GM21390 (cell line): ENCODE measurements at regions not wholly inside any gene's neighbourhood (a gene's known extent, or its start where the extent isn't known, plus 50 kb on each side); places are given as distances from the start of the nearest gene placed in this dataset.
"Not testable (repeated sequence)": the region's sequence is repeated elsewhere in the genome, so short reads cannot be mapped to it uniquely, and the experiment has no call there.

Source experiments
- ATAC-seq: cut with Tn5 transposase; IDR thresholded peaks from one replicate; pipeline ENCODE4 v1.9.1; 2021; ENCODE audit not compliant: unreplicated experiment

DNA sequence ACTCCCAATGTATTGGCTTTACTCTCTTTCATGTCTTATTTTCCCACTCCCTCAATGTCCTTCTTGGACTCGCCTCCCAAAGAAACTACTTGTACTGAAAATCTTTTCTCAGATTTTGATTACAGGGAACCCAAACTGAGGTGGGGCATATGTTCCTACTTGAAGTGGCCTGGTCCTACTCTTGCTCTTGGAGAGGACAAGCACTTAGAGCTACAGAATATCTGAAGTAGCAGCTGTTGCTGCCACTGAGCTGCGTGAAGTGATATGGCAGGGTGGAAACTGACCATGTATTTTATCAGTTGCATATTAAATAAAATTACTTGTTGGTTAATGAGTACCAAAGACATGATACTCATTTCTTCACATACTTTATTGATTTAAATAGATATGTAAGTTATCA, 129.5 kb downstream of the TSEN15 start:
- no peak for ATAC-seq

- ATAC-seq = no peak
These were observed 132.4 kb downstream of the TSEN15 start for GRCh38 chr1:184183919-184184318.

DNA sequence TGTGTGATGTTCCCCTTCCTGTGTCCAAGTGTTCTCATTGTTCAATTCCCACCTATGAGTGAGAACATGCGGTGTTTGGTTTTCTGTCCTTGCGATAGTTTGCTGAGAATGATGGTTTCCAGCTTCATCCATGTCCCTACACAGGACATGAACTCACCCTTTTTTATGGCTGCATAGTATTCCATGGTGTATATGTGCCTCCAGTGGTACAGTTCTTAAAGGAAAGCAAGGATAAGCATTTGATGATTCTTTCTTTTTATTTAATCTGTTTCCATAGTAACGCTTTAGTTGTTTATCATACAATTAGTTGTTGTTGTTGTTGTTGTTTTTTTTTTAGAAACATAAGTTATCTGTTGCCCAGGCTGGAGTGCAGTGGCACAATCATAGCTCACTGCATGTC, 133.1 kb downstream of the TSEN15 start:
- ATAC-seq = not testable (repeated sequence)

DNA sequence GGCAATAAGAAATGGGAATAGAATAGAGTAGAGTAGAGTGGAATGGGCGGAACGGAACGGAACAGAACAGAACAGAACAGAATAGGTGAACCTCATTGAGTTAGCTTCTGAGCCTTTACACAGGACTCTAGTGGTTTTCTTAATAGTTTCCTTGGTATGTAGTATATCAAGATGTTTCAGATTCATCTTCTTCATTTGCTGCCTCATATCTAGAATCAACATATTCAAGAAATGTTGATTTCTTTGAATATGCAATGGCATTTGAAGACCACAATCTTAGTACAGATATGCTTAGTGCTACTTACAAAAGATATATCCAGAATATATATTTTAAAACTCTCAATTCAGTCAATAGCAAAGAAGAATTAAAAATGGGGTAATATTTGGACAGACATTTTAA, 133.8 kb downstream of the TSEN15 start:
- ATAC-seq = no peak

DNA sequence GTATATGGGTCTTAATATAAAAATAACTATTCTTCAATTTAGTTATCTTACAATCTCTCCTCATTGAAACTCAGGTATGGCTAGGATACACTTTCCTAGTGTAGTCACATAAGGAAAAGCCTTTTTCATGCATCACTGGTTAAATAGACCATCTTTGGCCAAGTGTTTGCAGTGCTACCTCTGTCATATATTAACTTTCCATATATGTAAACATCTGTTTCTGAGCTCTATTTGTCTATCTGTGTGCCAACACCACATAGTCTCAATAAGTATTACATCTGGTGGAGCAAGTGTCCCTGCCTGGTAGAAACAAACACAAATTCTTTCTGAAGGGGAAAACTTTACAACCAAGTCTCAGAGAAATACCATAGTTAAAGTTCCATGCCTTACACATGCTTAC, 134.6 kb downstream of the TSEN15 start:
- no peak for ATAC-seq

DNA sequence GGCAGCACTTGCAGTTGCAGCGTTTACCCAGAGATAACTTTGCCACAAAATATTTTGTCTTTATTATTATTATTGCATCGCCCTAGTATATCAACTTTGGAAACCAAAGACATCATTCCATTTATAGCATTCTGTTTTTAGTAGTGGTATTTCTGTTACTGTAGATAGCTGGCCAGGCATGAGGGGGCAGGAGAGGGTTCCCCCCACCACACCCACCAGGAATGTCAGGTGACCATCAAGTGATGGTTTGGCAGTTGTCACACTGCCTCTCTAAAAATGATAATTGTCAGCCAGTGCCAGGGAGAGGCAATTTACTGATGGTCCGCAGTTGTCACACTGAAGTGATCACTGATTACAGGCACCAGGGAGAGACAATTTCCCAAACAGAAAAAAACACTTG, 135.6 kb downstream of the TSEN15 start:
- no peak for ATAC-seq

DNA sequence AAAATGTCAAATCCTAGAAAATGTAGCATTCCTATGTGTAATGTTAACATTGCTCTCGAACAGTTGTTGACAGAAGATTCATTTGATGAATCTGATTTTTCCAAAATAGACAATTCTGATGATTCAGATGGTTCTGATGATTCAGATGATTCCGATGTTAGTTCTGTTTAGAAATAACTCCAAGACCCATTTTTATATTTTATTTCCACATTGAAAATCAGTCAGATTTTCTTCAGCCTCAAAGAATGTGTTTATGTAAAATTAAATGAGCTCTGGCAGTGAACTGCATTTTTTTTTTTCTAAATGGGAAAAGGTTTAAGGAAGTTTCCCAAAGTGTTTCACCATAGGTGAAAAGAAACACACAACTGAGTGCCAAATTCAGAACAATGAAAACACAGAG, 136.5 kb downstream of the TSEN15 start:
- ATAC-seq = no peak

DNA sequence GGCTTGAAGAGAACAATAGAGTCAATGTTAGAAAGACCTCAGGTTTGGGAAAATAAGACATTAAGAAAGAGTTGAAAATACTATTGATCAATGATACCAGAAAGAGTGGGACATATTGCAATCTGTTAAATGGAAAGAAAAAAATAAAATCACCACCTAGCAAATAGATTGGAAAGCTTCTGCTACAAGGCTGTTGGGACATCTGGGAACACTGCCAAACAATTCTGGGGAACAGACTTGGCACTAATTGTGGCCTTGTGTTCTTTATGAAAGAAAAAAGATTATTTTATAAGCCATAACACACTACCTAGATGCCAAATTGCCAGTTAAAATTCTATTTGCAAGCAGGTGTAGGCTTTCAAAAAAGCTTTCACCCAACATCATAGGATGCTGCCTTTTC, 137.8 kb downstream of the TSEN15 start:
- no peak for ATAC-seq

GRCh38 chr1:184190616-184191015, 139.1 kb downstream of the TSEN15 start:
- ATAC-seq = no peak

DNA sequence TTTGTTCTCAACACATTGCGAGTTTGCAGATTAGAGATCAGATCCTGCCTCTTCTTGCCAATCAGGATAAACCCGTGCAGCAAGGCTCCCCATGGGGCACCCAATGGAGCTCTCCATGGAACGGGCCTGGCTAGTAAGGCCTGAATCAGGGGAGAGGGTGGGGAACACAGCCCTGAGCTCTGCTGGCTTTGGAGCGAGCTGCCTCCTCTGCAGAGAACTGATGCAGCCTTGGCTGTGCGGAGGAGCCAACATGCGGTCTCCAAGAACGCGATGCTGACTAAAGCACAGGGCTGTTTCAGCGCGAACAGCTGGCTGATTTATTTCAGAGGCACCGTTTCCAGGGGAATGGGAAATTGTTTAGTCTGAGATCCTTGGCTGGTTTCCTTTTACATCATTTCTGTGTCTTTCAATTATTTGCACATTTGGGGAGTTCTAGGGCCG, 139.7 kb downstream of the TSEN15 start:
- ATAC-seq = no peak

DNA sequence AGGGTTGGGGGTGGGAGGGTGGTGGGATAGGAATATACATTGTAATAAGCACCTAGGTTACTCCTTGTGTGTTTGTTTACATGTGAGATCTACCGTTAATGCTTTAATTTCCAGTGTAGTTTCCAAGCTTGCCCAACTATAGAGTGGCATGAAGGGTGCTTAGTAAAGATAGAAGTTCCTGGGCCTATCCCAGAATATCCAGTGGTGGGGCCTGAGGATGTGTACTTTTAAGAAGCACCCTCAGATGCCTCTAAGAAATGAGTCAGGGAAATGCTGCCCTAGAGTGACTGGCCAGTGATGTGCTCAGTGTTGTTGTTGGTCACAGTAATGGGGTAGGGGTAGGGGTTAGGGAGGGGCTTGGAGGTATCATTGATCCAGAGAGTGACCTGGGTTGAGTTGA, 141.3 kb downstream of the TSEN15 start:
- no peak for ATAC-seq

- no peak for ATAC-seq
These were observed 141.9 kb downstream of the TSEN15 start for GRCh38 chr1:184193451-184193850.

- ATAC-seq = no peak
These were observed 142.7 kb downstream of the TSEN15 start for GRCh38 chr1:184194236-184194635.

- ATAC-seq = not testable (repeated sequence)
These were observed 144.2 kb downstream of the TSEN15 start for GRCh38 chr1:184195722-184196121.

GRCh38 chr1:184197831-184198230, 146.3 kb downstream of the TSEN15 start:
- ATAC-seq = no peak

GRCh38 chr1:184199036-184199435, 147.5 kb downstream of the TSEN15 start:
- ATAC-seq = no peak

DNA sequence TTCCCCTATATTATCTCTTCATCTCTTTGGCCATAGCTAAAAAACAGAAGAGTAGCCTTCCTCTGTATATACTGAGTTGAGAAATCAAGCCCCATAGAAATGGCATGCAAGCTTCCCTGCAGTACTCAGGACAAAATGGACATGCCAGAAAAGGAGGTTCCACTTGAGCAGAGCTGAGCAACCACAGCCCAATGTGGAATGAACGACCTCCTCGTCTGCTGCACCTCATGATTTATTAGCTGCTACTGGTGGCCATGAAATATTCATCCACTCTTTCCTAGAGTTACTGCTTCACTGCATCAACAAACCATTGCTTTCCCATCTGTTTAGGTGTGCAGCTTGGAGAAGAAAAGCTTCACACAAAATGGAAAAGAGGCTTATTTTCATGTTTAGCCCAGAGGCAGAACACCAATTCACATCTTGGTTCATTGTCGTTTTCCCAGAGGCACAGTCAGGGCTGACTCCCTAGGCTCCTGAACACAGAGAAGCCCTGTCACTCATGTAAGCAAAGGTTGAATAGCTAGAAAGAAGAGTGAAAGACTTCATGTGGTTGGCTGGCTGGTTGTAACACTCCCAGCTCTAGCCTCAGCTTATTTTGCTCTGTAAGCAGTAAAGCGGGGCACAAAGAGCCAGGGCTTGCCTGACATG, 148.0 kb downstream of the TSEN15 start:
- no peak for ATAC-seq

GRCh38 chr1:184208622-184209021, 157.1 kb downstream of the TSEN15 start:
- no peak for ATAC-seq

GRCh38 chr1:184210031-184210430, 158.5 kb downstream of the TSEN15 start:
- ATAC-seq = no peak

DNA sequence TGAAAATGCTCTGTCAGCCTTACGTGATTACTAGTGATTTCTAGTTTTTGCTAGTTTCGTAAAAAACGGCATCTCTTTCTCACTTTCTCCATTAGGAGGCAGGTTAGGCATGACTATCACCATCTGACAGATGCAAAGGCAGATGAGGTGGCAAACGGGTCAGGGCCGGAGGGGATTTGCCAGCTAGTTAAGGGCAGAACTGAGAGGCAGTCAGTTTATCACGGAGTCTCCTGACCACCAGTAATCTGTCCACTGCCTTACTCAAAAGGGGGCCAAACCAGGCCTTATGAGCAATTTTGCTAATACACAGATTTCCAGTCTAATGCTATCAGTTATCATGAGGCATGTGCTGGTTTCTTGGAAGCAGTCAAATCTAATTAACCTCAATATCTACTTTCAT, 159.3 kb downstream of the TSEN15 start:
- no peak for ATAC-seq

DNA sequence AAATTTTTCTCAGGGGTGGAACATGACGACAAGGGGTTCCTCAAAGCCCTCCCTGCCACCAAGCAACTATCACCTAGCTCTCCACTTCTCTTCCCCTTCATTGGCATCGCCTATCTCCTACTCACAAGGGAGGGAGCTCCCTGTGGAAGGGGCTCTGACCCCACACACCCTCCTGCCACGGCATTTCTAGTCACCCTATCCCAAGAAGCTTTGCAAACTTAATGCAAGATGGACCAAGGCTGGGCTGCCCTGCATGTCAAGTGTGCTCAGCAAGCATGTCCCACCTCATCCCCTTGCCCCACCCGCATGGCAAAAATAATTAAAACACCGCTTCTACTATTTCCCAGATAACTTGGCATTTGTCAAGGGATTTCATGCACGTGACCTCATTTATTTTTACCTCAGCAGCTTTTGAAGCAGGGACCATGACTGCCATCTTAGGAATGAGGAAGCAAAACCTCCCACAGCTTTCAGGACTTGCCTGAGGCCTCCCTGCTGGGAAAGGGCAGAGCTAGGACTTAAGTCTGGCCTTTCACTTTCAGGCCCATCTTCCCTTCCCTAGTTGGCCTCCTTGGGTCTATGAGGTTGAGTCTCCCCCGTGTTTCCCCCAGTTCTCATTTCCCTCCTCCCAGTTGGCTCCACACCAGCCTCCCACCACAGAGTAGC, 161.3 kb downstream of the TSEN15 start:
- ATAC-seq = no peak

- ATAC-seq = no peak
These were observed 162.6 kb downstream of the TSEN15 start for GRCh38 chr1:184214128-184214527.
